ENCODE measurements at regions not wholly inside any gene's neighbourhood (a gene's known extent, or its start where the extent isn't known, plus 50 kb on each side); places are given as distances from the start of the nearest gene placed in this dataset.

- TF ChIP-seq EGR1 (IDR thresholded peaks at IDR 0.05; ENCODE audit: low read depth in 2 of 2) (no peak), SP1 (IDR thresholded peaks at IDR 0.05) (no peak), RAD21 (IDR thresholded peaks at IDR 0.05) (no peak)
Measured at GRCh38 chr13:111855786-111856185, 211.2 kb upstream of the SOX1 start (continued).

GRCh38 chr13:111856571-111856970 is 210.4 kb upstream of the SOX1 start:
- peaks cover 0 to 2% (median 0%) of the 10 kb centered on the region in 4 donors for H3K27me3 ChIP-seq (ENCODE audit: control insufficient read depth in 4 of 4, insufficient read depth in 4 of 4, low read length in 3 of 4)
- no peaks in the 10 kb centered on the region for H3K36me3 ChIP-seq (ENCODE audit: control insufficient read depth in 4 of 4, insufficient read depth in 3 of 4, low read depth in 1 of 4, low read length in 3 of 4)
- TF ChIP-seq SP1 (IDR thresholded peaks at IDR 0.05) (no peak), REST (IDR thresholded peaks at IDR 0.05) (no peak), NR2F2 (IDR thresholded peaks at IDR 0.05) (no peak), FOXA1 (IDR thresholded peaks at IDR 0.05) (no peak), ATF3 (IDR thresholded peaks at IDR 0.05) (no peak), JUND (IDR thresholded peaks at IDR 0.05) (no peak), HNF4G (IDR thresholded peaks at IDR 0.05) (no peak), YY1 (IDR thresholded peaks at IDR 0.05) (no peak), RAD21 (IDR thresholded peaks at IDR 0.05) (no peak)
- H3K4me3 ChIP-seq (ENCODE audit: low read depth in 1 of 3, low read length in 3 of 3), result no peak overlapping the region
- H3K4me1 ChIP-seq (ENCODE audit: control insufficient read depth in 4 of 4, insufficient read depth in 4 of 4, low read length in 3 of 4), result no peaks in the 10 kb centered on the region
- no peak overlapping the region for H3K27ac ChIP-seq (ENCODE audit: low read depth in 1 of 2, low read length in 2 of 2)
- peaks cover 0 to 5% (median 1%) of the 10 kb centered on the region in 4 donors for H3K9me3 ChIP-seq (ENCODE audit: control insufficient read depth in 4 of 4, low read length in 3 of 4)
- DNase-seq (ENCODE audit: low spot score), result peak; percentile 28
- no peak overlapping the region for H3K9ac ChIP-seq (ENCODE audit: low read depth in 1 of 2, low read length in 2 of 2)
- 91% methylated on average over 11 of the region's 11 CpGs for WGBS

GRCh38 chr13:111857336-111857735 is 209.6 kb upstream of the SOX1 start:
- Histone ChIP-seq H3K27me3 (ENCODE audit: control insufficient read depth in 4 of 4, insufficient read depth in 4 of 4, low read length in 3 of 4) (peaks cover 0 to 2% (median 0%) of the 10 kb centered on the region in 4 donors), H3K9me3 (ENCODE audit: control insufficient read depth in 4 of 4, low read length in 3 of 4) (peaks cover 0 to 7% (median 1%) of the 10 kb centered on the region in 4 donors), H3K36me3 (ENCODE audit: control insufficient read depth in 4 of 4, insufficient read depth in 3 of 4, low read depth in 1 of 4, low read length in 3 of 4) (no peaks in the 10 kb centered on the region), H3K4me1 (ENCODE audit: control insufficient read depth in 4 of 4, insufficient read depth in 4 of 4, low read length in 3 of 4) (no peaks in the 10 kb centered on the region), H3K27ac (ENCODE audit: low read depth in 1 of 2, low read length in 2 of 2) (no peak overlapping the region), H3K4me3 (ENCODE audit: low read depth in 1 of 3, low read length in 3 of 3) (no peak overlapping the region), H3K9ac (ENCODE audit: low read depth in 1 of 2, low read length in 2 of 2) (no peak overlapping the region)
- peak; percentile 30 for DNase-seq (ENCODE audit: low spot score)
- TF ChIP-seq EGR1 (IDR thresholded peaks at IDR 0.05; ENCODE audit: low read depth in 2 of 2) (no peak), ATF3 (IDR thresholded peaks at IDR 0.05) (no peak), YY1 (IDR thresholded peaks at IDR 0.05) (no peak), REST (IDR thresholded peaks at IDR 0.05) (no peak), TAF1 (conservative IDR thresholded peaks at IDR 0.05) (no peak)
- WGBS, result 73% methylated on average over 18 of the region's 18 CpGs

Measured in liver (tissue), 7 donors.